Liver (tissue), 8 donors: ENCODE measurements at regions not wholly inside any gene's neighbourhood (a gene's known extent, or its start where the extent isn't known, plus 50 kb on each side); places are given as distances from the start of the nearest gene placed in this dataset.

ENCODE experiments used
- DNase-seq: peaks from one replicate; pipeline ENCODE4 v3.0.0-alpha.2; 2017; ENCODE audit warnings: low spot score
- H3K27ac ChIP-seq, 2 donors: one replicate each; pipeline ENCODE4 v1.7.0; 2013; ENCODE audit warnings: inconsistent platforms in 2 of 2, low read length in 2 of 2, control low read depth in 1 of 2, low read depth in 1 of 2, mild to moderate bottlenecking in 1 of 2
- H3K27me3 ChIP-seq, 4 donors: one replicate each; pipeline versions ENCODE4 v1.6.1 to v1.7.0; 2013; ENCODE audit warnings: low read length in 3 of 4, inconsistent platforms in 1 of 4, mild to moderate bottlenecking in 1 of 4, moderate library complexity in 1 of 4; ENCODE audit not compliant: control insufficient read depth in 4 of 4, insufficient read depth in 4 of 4
- H3K36me3 ChIP-seq, 4 donors: one replicate each; pipeline versions ENCODE4 v1.6.1 to v1.7.0; 2013; ENCODE audit warnings: low read length in 3 of 4, mild to moderate bottlenecking in 3 of 4, low read depth in 1 of 4, moderate library complexity in 1 of 4; ENCODE audit not compliant: control insufficient read depth in 4 of 4, insufficient read depth in 3 of 4
- H3K4me1 ChIP-seq, 4 donors: one replicate each; pipeline versions ENCODE4 v1.6.1 to v1.7.0; 2013; ENCODE audit warnings: low read length in 3 of 4, mild to moderate bottlenecking in 3 of 4, moderate library complexity in 1 of 4; ENCODE audit not compliant: control insufficient read depth in 4 of 4, insufficient read depth in 4 of 4
- H3K4me3 ChIP-seq, 3 donors: one replicate each; pipeline versions ENCODE4 v1.6.1 to v1.7.0; 2013; ENCODE audit warnings: low read length in 3 of 3, control low read depth in 1 of 3, low read depth in 1 of 3, mild to moderate bottlenecking in 1 of 3
- H3K9ac ChIP-seq, 2 donors: one replicate each; pipeline ENCODE4 v1.7.0; 2013; ENCODE audit warnings: low read length in 2 of 2, mild to moderate bottlenecking in 2 of 2, moderate library complexity in 2 of 2, control low read depth in 1 of 2, low read depth in 1 of 2
- H3K9me3 ChIP-seq, 4 donors: one replicate each; pipeline versions ENCODE4 v1.6.1 to v1.7.0; 2013; ENCODE audit warnings: low read length in 3 of 4; ENCODE audit not compliant: control insufficient read depth in 4 of 4
- ATF3 ChIP-seq: IDR thresholded peaks from 2 replicates; pipeline ENCODE4 v1.6.1; 2016; ENCODE audit warnings: antibody characterized with exemption
- CTCF ChIP-seq: fragments of 150-350 bp; IDR thresholded peaks from 2 replicates; pipeline ENCODE4 v1.5.1; 2017; ENCODE audit warnings: improper control_type of control experiment, low read depth, low read length; ENCODE audit not compliant: missing input control
- EGR1 ChIP-seq, 2 donors: IDR thresholded peaks; 2 replicates each; pipeline ENCODE4 v1.6.1; 2016 to 2018; ENCODE audit warnings: antibody characterized with exemption in 2 of 2, low read depth in 2 of 2
- FOXA2 ChIP-seq: IDR thresholded peaks from 2 replicates; pipeline ENCODE4 v1.6.1; 2016; ENCODE audit warnings: antibody characterized with exemption
- GABPA ChIP-seq, 2 donors: IDR thresholded peaks in 1 of 2; conservative IDR thresholded peaks in 1 of 2; 2 replicates each; pipeline ENCODE4 v1.6.1; 2016; ENCODE audit warnings: antibody characterized with exemption in 2 of 2, mild to moderate bottlenecking in 1 of 2, moderate library complexity in 1 of 2
- HNF4A ChIP-seq, 2 donors: conservative IDR thresholded peaks; 2 replicates each; pipeline ENCODE4 v1.6.1; 2016; ENCODE audit warnings: antibody characterized with exemption in 2 of 2, mild to moderate bottlenecking in 2 of 2
- HNF4G ChIP-seq: IDR thresholded peaks from 2 replicates; pipeline ENCODE4 v1.6.1; 2016; ENCODE audit warnings: antibody characterized with exemption
- JUND ChIP-seq, 2 donors: IDR thresholded peaks; 2 replicates each; pipeline ENCODE4 v1.6.1; 2016; ENCODE audit warnings: antibody characterized with exemption in 2 of 2
- MAX ChIP-seq: IDR thresholded peaks from 2 replicates; pipeline ENCODE4 v1.6.1; 2016; ENCODE audit warnings: antibody characterized with exemption
- NR2F2 ChIP-seq: IDR thresholded peaks from 2 replicates; pipeline ENCODE4 v1.6.1; 2016; ENCODE audit warnings: antibody characterized with exemption
- RAD21 ChIP-seq, 2 donors: IDR thresholded peaks; 2 replicates each; pipeline ENCODE4 v1.6.1; 2016; ENCODE audit warnings: antibody characterized with exemption in 2 of 2, mild to moderate bottlenecking in 2 of 2
- SP1 ChIP-seq: IDR thresholded peaks from 2 replicates; pipeline ENCODE4 v1.6.1; 2018; ENCODE audit warnings: antibody characterized with exemption, mild to moderate bottlenecking
- TAF1 ChIP-seq: conservative IDR thresholded peaks from 2 replicates; pipeline ENCODE4 v1.6.1; 2016; ENCODE audit warnings: antibody characterized with exemption, mild to moderate bottlenecking
- YY1 ChIP-seq: IDR thresholded peaks from 2 replicates; pipeline ENCODE4 v1.6.1; 2016; ENCODE audit warnings: antibody characterized with exemption, mild to moderate bottlenecking
- ZBTB33 ChIP-seq: IDR thresholded peaks from 2 replicates; pipeline ENCODE4 v1.6.1; 2016; ENCODE audit warnings: antibody characterized with exemption
- WGBS: extraction: QIAGEN DNeasy Blood & Tissue Kit; methylation state at CpG from one replicate; pipeline ENCODE4 v1.1.7; 2013; 5-methylcytosine and 5-hydroxymethylcytosine counted together
- TF ChIP-seq, protein P1 (sequence below): IDR thresholded peaks from 2 replicates; pipeline ENCODE4 v1.6.1; 2016; ENCODE audit warnings: antibody characterized with exemption, mild to moderate bottlenecking
- donor health status: healthy.
- donor health status: healthy.
- donor health status: healthy.
- donor health status: healthy.
- donor health status: healthy.

GRCh38 chr9:79287708-79288290 is 284.0 kb upstream of the TLE4 start:
- H3K27ac ChIP-seq: no peak overlapping the region
- WGBS: 57% methylated on average over 4 of the region's 4 CpGs
- no peak overlapping the region for H3K9ac ChIP-seq
- H3K36me3 ChIP-seq: no peaks in the 10 kb centered on the region
- H3K4me1 ChIP-seq: no peaks in the 10 kb centered on the region
- no peaks in the 10 kb centered on the region for H3K9me3 ChIP-seq
- H3K27me3 ChIP-seq: no peaks in the 10 kb centered on the region
- TF ChIP-seq, protein P1, sequence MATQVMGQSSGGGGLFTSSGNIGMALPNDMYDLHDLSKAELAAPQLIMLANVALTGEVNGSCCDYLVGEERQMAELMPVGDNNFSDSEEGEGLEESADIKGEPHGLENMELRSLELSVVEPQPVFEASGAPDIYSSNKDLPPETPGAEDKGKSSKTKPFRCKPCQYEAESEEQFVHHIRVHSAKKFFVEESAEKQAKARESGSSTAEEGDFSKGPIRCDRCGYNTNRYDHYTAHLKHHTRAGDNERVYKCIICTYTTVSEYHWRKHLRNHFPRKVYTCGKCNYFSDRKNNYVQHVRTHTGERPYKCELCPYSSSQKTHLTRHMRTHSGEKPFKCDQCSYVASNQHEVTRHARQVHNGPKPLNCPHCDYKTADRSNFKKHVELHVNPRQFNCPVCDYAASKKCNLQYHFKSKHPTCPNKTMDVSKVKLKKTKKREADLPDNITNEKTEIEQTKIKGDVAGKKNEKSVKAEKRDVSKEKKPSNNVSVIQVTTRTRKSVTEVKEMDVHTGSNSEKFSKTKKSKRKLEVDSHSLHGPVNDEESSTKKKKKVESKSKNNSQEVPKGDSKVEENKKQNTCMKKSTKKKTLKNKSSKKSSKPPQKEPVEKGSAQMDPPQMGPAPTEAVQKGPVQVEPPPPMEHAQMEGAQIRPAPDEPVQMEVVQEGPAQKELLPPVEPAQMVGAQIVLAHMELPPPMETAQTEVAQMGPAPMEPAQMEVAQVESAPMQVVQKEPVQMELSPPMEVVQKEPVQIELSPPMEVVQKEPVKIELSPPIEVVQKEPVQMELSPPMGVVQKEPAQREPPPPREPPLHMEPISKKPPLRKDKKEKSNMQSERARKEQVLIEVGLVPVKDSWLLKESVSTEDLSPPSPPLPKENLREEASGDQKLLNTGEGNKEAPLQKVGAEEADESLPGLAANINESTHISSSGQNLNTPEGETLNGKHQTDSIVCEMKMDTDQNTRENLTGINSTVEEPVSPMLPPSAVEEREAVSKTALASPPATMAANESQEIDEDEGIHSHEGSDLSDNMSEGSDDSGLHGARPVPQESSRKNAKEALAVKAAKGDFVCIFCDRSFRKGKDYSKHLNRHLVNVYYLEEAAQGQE: no peak
- TF ChIP-seq HNF4A (conservative IDR thresholded peaks at IDR 0.05) (no peak), JUND (IDR thresholded peaks at IDR 0.05) (no peak), MAX (no peak)
- H3K4me3 ChIP-seq: no peak overlapping the region
- no peak for DNase-seq

DNA sequence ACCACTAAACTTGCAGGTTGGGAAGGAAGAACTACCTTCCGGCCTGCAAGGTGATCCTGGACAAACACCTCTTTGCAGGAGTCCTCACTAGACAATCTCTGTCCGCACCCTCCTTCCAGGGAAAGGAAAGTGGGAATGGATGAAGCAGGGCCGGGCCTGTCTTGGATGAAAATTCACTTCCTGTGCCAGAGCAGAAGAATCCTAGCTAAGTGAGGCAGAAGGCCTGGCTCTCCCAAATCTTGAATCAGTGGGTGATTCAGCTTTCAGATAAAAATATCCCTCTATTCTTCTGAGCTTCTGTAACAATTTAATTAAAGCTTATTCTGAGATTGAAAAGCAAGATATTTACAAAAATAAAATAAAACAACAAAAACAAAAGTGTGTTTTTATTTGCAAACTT is 281.9 kb upstream of the TLE4 start:
- H3K4me1 ChIP-seq: no peaks in the 10 kb centered on the region
- no peak overlapping the region for H3K9ac ChIP-seq
- no peaks in the 10 kb centered on the region for H3K36me3 ChIP-seq
- 81% methylated on average over 3 of the region's 3 CpGs for WGBS
- no peak overlapping the region for H3K4me3 ChIP-seq
- H3K27ac ChIP-seq: no peak overlapping the region
- H3K27me3 ChIP-seq: no peaks in the 10 kb centered on the region
- no peak for DNase-seq
- no peaks in the 10 kb centered on the region for H3K9me3 ChIP-seq
- TF ChIP-seq HNF4A (conservative IDR thresholded peaks at IDR 0.05): no peak
- no peak for TF ChIP-seq ATF3
- TF ChIP-seq EGR1 (IDR thresholded peaks at IDR 0.05; ENCODE audit: low read depth in 2 of 2): no peak
- TF ChIP-seq ZBTB33: no peak
- TF ChIP-seq HNF4G: no peak
- no peak for TF ChIP-seq JUND (IDR thresholded peaks at IDR 0.05)
- no peak for TF ChIP-seq FOXA2
- TF ChIP-seq MAX: no peak
- TF ChIP-seq RAD21 (IDR thresholded peaks at IDR 0.05): no peak
- TF ChIP-seq SP1: no peak
- no peak for TF ChIP-seq CTCF
- no peak for TF ChIP-seq NR2F2
- TF ChIP-seq YY1: no peak
- TF ChIP-seq, protein P1: no peak
- no peak for TF ChIP-seq TAF1
- no peak for TF ChIP-seq GABPA (IDR thresholded peaks at IDR 0.05 in 1 of 2, conservative IDR thresholded peaks at IDR 0.05 in 1 of 2)
